ENCODE measurements at regions not wholly inside any gene's neighbourhood (a gene's known extent, or its start where the extent isn't known, plus 50 kb on each side); places are given as distances from the start of the nearest gene placed in this dataset.

GRCh38 chr18:42258301-42258965 lies 303.4 kb downstream of the PIK3C3 start:
- H3K36me3 ChIP-seq (ENCODE audit: control insufficient read depth, insufficient read depth, low read length): no peaks in the 10 kb centered on the region
- H3K4me3 ChIP-seq (ENCODE audit: low read depth, low read length): no peak overlapping the region
- no peaks in the 10 kb centered on the region for H3K27me3 ChIP-seq (ENCODE audit: control insufficient read depth, insufficient read depth, low read length)
- no peak for TF ChIP-seq CTCF (IDR thresholded peaks at IDR 0.05; ENCODE audit: insufficient read depth, low read length, poor library complexity, severe bottlenecking)
- DNase-seq (ENCODE audit: low read depth): no peak

GRCh38 chr18:42261731-42262130 lies 306.7 kb downstream of the PIK3C3 start:
- TF ChIP-seq CTCF (IDR thresholded peaks at IDR 0.05; ENCODE audit: insufficient read depth, low read length, poor library complexity, severe bottlenecking): no peak
- no peaks in the 10 kb centered on the region for H3K27me3 ChIP-seq (ENCODE audit: control insufficient read depth, insufficient read depth, low read length)
- DNase-seq (ENCODE audit: low read depth): no peak
- no peaks in the 10 kb centered on the region for H3K36me3 ChIP-seq (ENCODE audit: control insufficient read depth, insufficient read depth, low read length)
- H3K4me3 ChIP-seq (ENCODE audit: low read depth, low read length): no peak overlapping the region

GRCh38 chr18:42264497-42264896 lies 309.5 kb downstream of the PIK3C3 start:
- H3K36me3 ChIP-seq (ENCODE audit: control insufficient read depth, insufficient read depth, low read length): no peaks in the 10 kb centered on the region
- no peak for DNase-seq (ENCODE audit: low read depth)
- TF ChIP-seq CTCF (IDR thresholded peaks at IDR 0.05; ENCODE audit: insufficient read depth, low read length, poor library complexity, severe bottlenecking): no peak
- H3K27me3 ChIP-seq (ENCODE audit: control insufficient read depth, insufficient read depth, low read length): no peaks in the 10 kb centered on the region
- H3K4me3 ChIP-seq (ENCODE audit: low read depth, low read length): no peak overlapping the region

GRCh38 chr18:42268186-42268725 lies 313.2 kb downstream of the PIK3C3 start:
- Histone ChIP-seq H3K27me3 (ENCODE audit: control insufficient read depth, insufficient read depth, low read length) (no peaks in the 10 kb centered on the region), H3K4me3 (ENCODE audit: low read depth, low read length) (no peak overlapping the region), H3K36me3 (ENCODE audit: control insufficient read depth, insufficient read depth, low read length) (no peaks in the 10 kb centered on the region)
- no peak for TF ChIP-seq CTCF (IDR thresholded peaks at IDR 0.05; ENCODE audit: insufficient read depth, low read length, poor library complexity, severe bottlenecking)
- no peak for DNase-seq (ENCODE audit: low read depth)

- no peak for DNase-seq (ENCODE audit: low read depth)
- H3K36me3 ChIP-seq (ENCODE audit: control insufficient read depth, insufficient read depth, low read length): no peaks in the 10 kb centered on the region
- H3K27me3 ChIP-seq (ENCODE audit: control insufficient read depth, insufficient read depth, low read length): no peaks in the 10 kb centered on the region
- TF ChIP-seq CTCF (IDR thresholded peaks at IDR 0.05; ENCODE audit: insufficient read depth, low read length, poor library complexity, severe bottlenecking): no peak
- no peak overlapping the region for H3K4me3 ChIP-seq (ENCODE audit: low read depth, low read length)
Measured at GRCh38 chr18:42268798-42269197, 313.8 kb downstream of the PIK3C3 start.
